Esophagus (tissue), 2 donors: ENCODE measurements at regions not wholly inside any gene's neighbourhood (a gene's known extent, or its start where the extent isn't known, plus 50 kb on each side); places are given as distances from the start of the nearest gene placed in this dataset.

Experiments
- H3K27ac ChIP-seq, 2 donors: one replicate each; pipeline ENCODE4 v1.5.1; 2013; ENCODE audit warnings: low read depth in 2 of 2, mild to moderate bottlenecking in 2 of 2, inconsistent platforms in 1 of 2, low read length in 1 of 2, moderate library complexity in 1 of 2
- H3K27me3 ChIP-seq, 2 donors: one replicate each; pipeline ENCODE4 v1.6.1; 2013; ENCODE audit warnings: low read length in 2 of 2, control low read depth in 1 of 2, mild to moderate bottlenecking in 1 of 2; ENCODE audit not compliant: insufficient read depth in 2 of 2, control insufficient read depth in 1 of 2
- H3K36me3 ChIP-seq, 2 donors: one replicate each; pipeline ENCODE4 v1.6.1; 2013; ENCODE audit warnings: low read length in 1 of 2; ENCODE audit not compliant: control insufficient read depth in 2 of 2, insufficient read depth in 2 of 2
- H3K4me1 ChIP-seq, 2 donors: one replicate each; pipeline ENCODE4 v1.6.1; 2013; ENCODE audit warnings: low read length in 1 of 2; ENCODE audit not compliant: control insufficient read depth in 2 of 2, insufficient read depth in 2 of 2
- H3K4me3 ChIP-seq, 2 donors: one replicate each; pipeline ENCODE4 v1.5.1; 2013; ENCODE audit warnings: low read length in 2 of 2, mild to moderate bottlenecking in 2 of 2, low read depth in 1 of 2, moderate library complexity in 1 of 2
- H3K9me3 ChIP-seq, 2 donors: one replicate each; pipeline ENCODE4 v1.6.1; 2013; ENCODE audit warnings: mild to moderate bottlenecking in 2 of 2, low read depth in 1 of 2, low read length in 1 of 2, moderate library complexity in 1 of 2; ENCODE audit not compliant: control insufficient read depth in 2 of 2, insufficient read depth in 1 of 2
- WGBS, 2 donors: extraction: QIAGEN DNeasy Blood & Tissue Kit; methylation state at CpG; one replicate each; pipeline ENCODE4 v1.1.7; 2013; 5-methylcytosine and 5-hydroxymethylcytosine counted together
- donor health status: healthy with polysubstance abuse.
- donor health status: Bipolar disorder and iron deficiency.

DNA sequence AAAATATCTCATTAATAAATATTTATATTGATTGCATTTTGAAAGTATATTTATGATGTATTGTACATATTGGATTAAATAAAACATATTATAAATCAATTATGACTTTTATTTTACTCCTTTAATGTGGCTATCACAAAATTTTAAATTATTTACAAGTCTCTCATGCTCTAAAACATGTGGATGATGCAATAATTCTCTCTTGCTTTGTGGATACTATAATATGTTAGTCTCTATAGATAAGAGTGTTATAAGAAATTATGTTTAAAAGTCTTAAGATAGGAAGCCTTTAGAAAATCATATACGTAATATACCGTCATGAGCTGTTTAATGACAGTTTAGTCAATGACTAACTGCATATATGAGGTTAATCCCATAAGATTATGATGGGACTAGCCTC, 547.4 kb upstream of the ALCAM start:
- Histone ChIP-seq H3K4me3 (no peak overlapping the region), H3K9me3 (peaks cover 0 to 3% of the 10 kb centered on the region in 2 donors), H3K27me3 (no peaks in the 10 kb centered on the region), H3K4me1 (no peaks in the 10 kb centered on the region), H3K27ac (no peak overlapping the region), H3K36me3 (no peaks in the 10 kb centered on the region)
- 41 to 44% methylated on average over 2 of the region's 2 CpGs for WGBS, 2 donors

DNA sequence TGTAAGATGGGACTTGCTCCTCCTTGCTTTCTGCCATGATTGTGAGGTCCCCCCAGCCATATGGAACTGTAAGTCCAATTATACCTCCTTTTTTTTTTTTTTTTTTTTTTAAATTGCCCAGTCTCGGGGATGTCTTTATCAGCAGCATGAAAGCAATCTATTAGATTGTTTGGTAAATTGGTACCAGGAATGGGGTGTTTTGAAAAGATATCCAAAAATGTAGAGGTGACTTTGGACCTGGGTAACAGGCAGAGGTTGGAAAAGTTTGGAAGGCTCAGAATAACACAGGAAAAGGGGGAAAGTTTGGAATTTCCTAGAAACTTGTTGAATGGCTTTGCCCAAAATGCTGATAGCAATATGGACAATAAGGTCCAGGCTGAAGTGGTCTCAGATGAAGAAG, 545.8 kb upstream of the ALCAM start:
- Histone ChIP-seq H3K4me3 (no peak overlapping the region), H3K36me3 (no peaks in the 10 kb centered on the region), H3K27ac (no peak overlapping the region), H3K4me1 (no peaks in the 10 kb centered on the region), H3K9me3 (peaks cover 0 to 3% of the 10 kb centered on the region in 2 donors), H3K27me3 (no peaks in the 10 kb centered on the region)
- 68 to 74% methylated on average over 1 of the region's 1 CpG for WGBS, 2 donors

DNA sequence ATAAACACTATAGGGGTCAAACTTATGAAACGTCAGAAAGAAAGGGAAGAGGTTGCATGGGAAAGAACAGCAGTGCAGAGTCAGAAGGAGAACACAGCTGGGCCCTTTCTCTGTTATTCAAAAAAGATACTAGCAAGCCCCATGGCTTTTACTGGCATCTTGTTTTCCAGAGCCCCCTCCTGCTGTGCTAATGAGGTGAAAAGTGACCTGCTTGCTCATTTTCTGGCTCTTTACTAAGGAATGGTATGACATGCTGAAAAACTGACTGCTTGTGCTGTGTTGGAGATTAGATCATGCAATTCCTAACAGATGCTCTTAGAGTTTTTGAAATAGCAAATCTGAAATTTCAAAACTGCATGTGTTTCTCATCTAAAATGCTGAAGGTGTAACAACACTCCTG, 541.6 kb upstream of the ALCAM start:
- peaks cover 0 to 3% of the 10 kb centered on the region in 2 donors for H3K9me3 ChIP-seq
- no peak overlapping the region for H3K4me3 ChIP-seq
- H3K36me3 ChIP-seq = no peaks in the 10 kb centered on the region
- 40 to 50% methylated on average over 1 of the region's 1 CpG for WGBS, 2 donors
- H3K27ac ChIP-seq = no peak overlapping the region
- H3K4me1 ChIP-seq = no peaks in the 10 kb centered on the region
- no peaks in the 10 kb centered on the region for H3K27me3 ChIP-seq

DNA sequence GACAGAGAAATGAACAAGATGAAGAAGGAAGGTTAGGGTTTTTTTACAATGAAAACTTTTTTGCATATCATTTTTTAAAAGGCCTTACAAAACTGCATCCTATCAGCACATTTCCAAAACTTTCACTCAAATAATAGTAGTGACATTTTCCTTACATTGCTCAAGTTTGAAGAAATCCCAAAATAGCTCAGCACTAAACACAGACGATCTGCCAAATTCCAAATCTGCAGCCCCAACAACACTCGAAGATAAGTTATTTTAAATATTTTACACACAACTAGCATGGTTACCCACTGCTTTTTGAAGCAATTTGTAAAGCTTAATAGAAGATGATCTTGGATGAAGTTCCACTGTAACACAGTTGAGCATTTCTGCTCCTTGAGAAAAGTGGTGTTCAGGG, 535.6 kb upstream of the ALCAM start:
- WGBS, 2 donors = 59 to 64% methylated on average over 2 of the region's 2 CpGs
- H3K4me3 ChIP-seq = no peak overlapping the region
- no peaks in the 10 kb centered on the region for H3K27me3 ChIP-seq
- H3K36me3 ChIP-seq = no peaks in the 10 kb centered on the region
- no peaks in the 10 kb centered on the region for H3K9me3 ChIP-seq
- H3K4me1 ChIP-seq = no peaks in the 10 kb centered on the region
- no peak overlapping the region for H3K27ac ChIP-seq

DNA sequence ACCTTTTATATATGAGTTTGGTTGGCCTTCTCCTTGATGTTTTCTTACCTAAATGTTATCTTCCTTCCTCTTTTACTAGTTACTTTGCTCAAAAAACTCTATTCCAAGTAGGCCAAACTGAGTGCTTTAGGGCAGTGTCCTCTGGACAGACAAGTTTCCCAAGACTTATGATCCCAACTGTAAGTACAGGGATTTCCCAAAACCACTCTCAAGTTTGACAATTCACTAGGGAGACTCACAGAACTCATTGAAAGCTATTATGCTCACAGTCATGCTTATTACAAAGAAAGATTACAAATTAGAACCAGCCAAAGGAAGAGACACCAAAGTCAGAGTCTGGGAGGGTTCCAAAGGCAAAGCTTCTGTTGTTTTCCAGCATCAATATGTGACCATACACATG, 534.2 kb upstream of the ALCAM start:
- Histone ChIP-seq H3K27me3 (no peaks in the 10 kb centered on the region), H3K9me3 (no peaks in the 10 kb centered on the region), H3K4me3 (no peak overlapping the region), H3K36me3 (no peaks in the 10 kb centered on the region), H3K27ac (no peak overlapping the region), H3K4me1 (no peaks in the 10 kb centered on the region)

DNA sequence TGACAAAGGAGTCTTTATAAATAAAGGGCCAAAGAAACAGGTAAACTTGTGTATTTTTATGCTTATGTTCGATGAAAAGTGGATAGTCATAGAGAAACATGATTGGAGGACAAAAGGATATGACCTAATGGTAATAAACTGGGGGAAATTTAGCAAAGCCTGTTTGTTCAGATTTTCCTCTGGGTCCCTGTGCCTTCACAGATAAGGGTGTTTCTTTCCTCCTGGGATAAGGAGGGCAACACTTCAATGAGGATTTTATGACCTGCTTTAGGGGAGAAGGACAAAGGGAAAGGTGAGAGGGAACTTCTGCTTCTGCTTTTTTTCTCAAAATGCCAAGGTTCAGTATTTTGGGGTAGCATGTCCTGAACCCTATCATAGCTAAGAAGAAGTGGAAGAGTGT, 531.3 kb upstream of the ALCAM start:
- H3K27ac ChIP-seq = no peak overlapping the region
- 60 to 62% methylated on average over 1 of the region's 1 CpG for WGBS, 2 donors
- H3K4me1 ChIP-seq = no peaks in the 10 kb centered on the region
- no peaks in the 10 kb centered on the region for H3K9me3 ChIP-seq
- H3K36me3 ChIP-seq = no peaks in the 10 kb centered on the region
- H3K27me3 ChIP-seq = no peaks in the 10 kb centered on the region
- H3K4me3 ChIP-seq = no peak overlapping the region

DNA sequence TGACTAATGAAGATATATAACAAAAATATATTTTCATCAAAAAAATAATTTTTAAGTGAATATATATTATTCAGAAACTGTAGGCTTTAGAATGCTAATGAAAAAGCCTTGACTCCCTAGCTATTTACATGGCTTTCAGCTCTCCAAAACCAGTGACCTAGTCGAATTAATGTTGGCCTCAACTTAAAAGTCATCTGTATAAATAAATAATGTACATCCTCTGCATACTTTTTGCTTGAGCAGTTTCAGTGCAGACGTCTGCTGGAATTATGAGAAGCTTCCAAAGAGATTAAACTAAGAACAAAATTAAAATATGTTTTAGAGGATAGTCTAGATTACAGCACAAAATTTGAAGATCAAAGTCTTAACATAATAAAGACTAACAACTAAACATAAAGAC, 520.4 kb upstream of the ALCAM start:
- Histone ChIP-seq H3K27me3 (no peaks in the 10 kb centered on the region), H3K36me3 (no peaks in the 10 kb centered on the region), H3K4me1 (no peaks in the 10 kb centered on the region), H3K4me3 (no peak overlapping the region), H3K27ac (no peak overlapping the region), H3K9me3 (peaks cover 0 to 3% of the 10 kb centered on the region in 2 donors)
- WGBS, 2 donors = 18 to 25% methylated on average over 2 of the region's 2 CpGs

DNA sequence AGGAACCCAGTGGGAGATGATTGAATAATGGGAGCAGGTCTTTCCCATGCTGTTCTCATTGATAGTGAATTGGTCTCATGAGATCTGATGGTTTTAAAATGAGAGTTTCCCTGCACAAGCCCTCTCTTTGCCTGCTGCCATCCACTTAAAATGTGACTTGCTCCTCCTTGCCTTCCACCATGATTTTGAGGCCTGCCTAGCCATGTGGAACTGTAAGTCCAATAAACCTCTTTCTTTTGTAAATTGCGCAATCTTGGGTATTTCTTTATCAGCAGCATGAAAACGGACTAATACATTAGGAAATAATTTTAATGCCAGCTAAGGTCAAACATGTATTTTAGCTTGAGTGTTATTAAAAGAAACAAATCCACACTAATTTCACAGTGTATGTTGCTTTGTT, 517.6 kb upstream of the ALCAM start:
- Histone ChIP-seq H3K27me3 (no peaks in the 10 kb centered on the region), H3K4me3 (no peak overlapping the region), H3K9me3 (peaks cover 0 to 3% of the 10 kb centered on the region in 2 donors), H3K27ac (no peak overlapping the region), H3K4me1 (no peaks in the 10 kb centered on the region), H3K36me3 (no peaks in the 10 kb centered on the region)
- WGBS, 2 donors = 77 to 84% methylated on average over 2 of the region's 2 CpGs

DNA sequence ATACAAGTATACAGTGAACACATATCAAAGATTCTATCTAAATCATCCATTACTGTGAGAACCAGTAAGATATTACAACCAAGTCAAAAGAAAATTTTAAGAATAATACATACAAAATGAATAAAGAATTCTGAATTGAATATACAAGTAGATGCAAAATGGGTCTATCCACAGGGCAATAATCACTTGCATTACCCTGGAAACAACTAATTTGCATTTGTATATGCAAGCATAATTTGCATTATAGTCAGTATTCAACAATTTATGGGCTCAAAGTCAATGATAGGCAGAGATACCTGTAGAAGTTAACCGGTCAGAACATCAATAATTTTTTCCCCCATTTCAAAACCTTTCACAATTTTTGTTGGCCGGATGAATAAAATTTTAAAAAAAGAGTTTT, 512.2 kb upstream of the ALCAM start:
- no peak overlapping the region for H3K27ac ChIP-seq
- no peak overlapping the region for H3K4me3 ChIP-seq
- H3K9me3 ChIP-seq = no peaks in the 10 kb centered on the region
- no peaks in the 10 kb centered on the region for H3K36me3 ChIP-seq
- whole genome bisulfite sequencing, 2 donors = 80 to 85% methylated on average over 2 of the region's 2 CpGs
- H3K27me3 ChIP-seq = no peaks in the 10 kb centered on the region
- H3K4me1 ChIP-seq = no peaks in the 10 kb centered on the region

DNA sequence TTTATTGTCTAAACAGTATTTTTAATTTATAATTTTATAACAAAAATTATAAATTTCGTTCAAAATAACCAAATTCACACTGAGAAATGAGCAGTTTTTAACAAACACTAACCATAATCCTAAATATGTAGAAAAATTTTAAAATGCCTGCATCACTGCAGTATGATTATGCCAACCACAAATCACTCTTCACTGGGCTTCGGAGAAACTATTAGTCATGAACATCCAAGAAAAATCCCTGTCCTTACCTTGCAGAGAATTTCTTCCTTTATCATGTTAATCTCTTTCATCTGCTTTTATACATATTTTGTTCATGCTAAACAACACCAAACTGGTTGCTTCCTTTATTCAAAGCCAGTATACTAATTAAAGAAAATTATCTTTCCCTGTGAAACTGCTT, 511.0 kb upstream of the ALCAM start:
- no peaks in the 10 kb centered on the region for H3K27me3 ChIP-seq
- WGBS, 2 donors = 46 to 47% methylated on average over 2 of the region's 2 CpGs
- no peaks in the 10 kb centered on the region for H3K4me1 ChIP-seq
- no peaks in the 10 kb centered on the region for H3K9me3 ChIP-seq
- H3K27ac ChIP-seq = no peak overlapping the region
- H3K4me3 ChIP-seq = no peak overlapping the region
- no peaks in the 10 kb centered on the region for H3K36me3 ChIP-seq
